ENCODE measurements at regions not wholly inside any gene's neighbourhood (a gene's known extent, or its start where the extent isn't known, plus 50 kb on each side); places are given as distances from the start of the nearest gene placed in this dataset.

DNA sequence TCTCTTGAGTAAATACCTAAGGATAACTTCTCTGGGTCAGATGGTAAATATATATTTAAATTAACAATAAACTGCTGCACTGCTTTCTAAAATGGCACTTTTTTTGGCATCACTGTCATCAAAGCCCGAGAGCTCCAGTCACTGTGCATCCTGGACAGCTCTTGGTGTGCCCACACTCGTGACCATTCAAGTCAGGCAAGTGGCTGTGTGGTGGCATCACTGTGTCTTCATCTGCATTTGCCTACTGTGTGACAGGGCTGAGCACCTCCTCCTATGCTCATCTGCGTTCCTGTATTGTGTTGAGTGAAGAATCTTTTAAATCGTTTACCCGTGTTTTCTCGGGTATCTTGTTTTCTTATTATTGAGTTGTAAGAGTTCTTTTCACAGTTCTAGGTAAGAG lies 568.1 kb upstream of the SALL3 start:
- TF ChIP-seq POLR2A (IDR thresholded peaks at IDR 0.05) (no peak), POLR2AphosphoS5 (IDR thresholded peaks at IDR 0.05) (no peak)
- TF ChIP-seq, protein P1, sequence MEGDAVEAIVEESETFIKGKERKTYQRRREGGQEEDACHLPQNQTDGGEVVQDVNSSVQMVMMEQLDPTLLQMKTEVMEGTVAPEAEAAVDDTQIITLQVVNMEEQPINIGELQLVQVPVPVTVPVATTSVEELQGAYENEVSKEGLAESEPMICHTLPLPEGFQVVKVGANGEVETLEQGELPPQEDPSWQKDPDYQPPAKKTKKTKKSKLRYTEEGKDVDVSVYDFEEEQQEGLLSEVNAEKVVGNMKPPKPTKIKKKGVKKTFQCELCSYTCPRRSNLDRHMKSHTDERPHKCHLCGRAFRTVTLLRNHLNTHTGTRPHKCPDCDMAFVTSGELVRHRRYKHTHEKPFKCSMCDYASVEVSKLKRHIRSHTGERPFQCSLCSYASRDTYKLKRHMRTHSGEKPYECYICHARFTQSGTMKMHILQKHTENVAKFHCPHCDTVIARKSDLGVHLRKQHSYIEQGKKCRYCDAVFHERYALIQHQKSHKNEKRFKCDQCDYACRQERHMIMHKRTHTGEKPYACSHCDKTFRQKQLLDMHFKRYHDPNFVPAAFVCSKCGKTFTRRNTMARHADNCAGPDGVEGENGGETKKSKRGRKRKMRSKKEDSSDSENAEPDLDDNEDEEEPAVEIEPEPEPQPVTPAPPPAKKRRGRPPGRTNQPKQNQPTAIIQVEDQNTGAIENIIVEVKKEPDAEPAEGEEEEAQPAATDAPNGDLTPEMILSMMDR (IDR thresholded peaks at IDR 0.05 in 8 of 11, conservative IDR thresholded peaks at IDR 0.05 in 3 of 11) = no peak

Measured in spleen (tissue), 7 donors.